Right renal cortex interstitium (tissue), 3 donors: ENCODE measurements at regions not wholly inside any gene's neighbourhood (a gene's known extent, or its start where the extent isn't known, plus 50 kb on each side); places are given as distances from the start of the nearest gene placed in this dataset.
"Not testable (repeated sequence)": the region's sequence is repeated elsewhere in the genome, so short reads cannot be mapped to it uniquely, and the experiment has no call there.

Source experiments
- DNase-seq, 3 donors: peaks; one replicate each; pipeline ENCODE4 v3.0.0-alpha.2; 2013; ENCODE audit warnings: low read depth in 3 of 3, low spot score in 2 of 3

DNA sequence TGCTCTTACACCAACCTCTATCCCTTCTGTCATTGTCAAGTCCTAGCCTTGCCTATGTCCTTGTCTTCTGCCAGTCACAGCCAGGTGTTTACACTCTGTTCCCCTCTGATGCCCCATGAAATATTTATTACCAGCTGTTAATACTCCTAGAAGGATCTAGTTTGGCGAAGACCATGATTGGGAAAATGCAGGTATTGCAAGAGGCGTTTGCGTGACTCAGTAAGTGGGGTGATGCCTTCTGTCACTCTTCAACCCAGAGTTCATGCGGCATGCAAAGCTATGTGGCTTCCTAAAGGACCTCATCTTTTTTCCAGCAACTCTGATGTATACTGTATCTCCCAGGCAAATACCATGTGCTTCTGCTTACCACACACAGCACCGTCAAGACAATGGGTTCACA is 81.8 kb upstream of the GJB6 start:
- no peak for DNase-seq

DNA sequence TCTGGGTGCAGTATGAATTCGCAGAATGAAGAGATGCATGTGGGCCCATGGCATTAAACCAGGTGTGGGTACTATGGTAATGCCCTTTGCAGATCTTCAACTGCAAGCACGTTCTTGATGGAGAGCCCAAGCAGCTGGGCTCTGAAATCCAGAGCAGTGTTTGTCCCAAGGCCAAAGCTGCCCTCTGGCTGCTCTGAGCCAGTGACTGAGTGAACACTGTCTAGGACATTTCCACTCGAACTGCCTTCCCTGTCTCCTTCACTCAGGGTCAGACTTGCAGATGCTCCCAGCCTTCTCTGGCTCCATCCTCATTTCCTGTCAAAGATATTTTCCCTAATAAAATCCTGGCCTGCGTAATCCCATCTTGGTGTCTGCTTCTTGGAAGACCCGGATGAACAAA is 80.2 kb upstream of the GJB6 start:
- no peak for DNase-seq

GRCh38 chr13:20311596-20311995 is 79.5 kb upstream of the GJB6 start:
- no peak for DNase-seq

GRCh38 chr13:20311022-20311421 is 78.9 kb upstream of the GJB6 start:
- DNase-seq: no peak

- DNase-seq: no peak
These were observed 73.9 kb upstream of the GJB6 start for GRCh38 chr13:20306039-20306438.

GRCh38 chr13:20305587-20305986 is 73.5 kb upstream of the GJB6 start:
- DNase-seq: no peak

GRCh38 chr13:20304061-20304460 is 71.9 kb upstream of the GJB6 start:
- DNase-seq: not testable (repeated sequence)

DNA sequence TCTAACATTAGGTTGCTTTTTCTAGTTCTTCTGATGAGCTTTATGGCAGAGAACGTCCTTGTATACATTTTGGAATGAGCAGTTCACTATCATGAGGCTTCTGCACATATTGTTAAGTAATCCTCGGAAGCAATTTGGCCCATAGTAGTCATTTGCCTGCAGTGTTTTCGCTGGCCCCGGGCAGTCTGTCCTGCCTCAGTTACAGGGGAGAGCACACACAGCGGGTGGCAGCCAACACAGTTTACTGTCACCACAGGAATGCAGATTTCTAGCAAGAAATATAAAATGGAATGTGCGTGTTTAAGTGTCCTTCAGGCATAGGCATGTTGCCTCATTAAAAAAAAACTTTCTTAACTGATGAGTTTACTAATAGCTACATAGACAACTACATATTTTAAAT is 71.5 kb upstream of the GJB6 start:
- no peak for DNase-seq

DNA sequence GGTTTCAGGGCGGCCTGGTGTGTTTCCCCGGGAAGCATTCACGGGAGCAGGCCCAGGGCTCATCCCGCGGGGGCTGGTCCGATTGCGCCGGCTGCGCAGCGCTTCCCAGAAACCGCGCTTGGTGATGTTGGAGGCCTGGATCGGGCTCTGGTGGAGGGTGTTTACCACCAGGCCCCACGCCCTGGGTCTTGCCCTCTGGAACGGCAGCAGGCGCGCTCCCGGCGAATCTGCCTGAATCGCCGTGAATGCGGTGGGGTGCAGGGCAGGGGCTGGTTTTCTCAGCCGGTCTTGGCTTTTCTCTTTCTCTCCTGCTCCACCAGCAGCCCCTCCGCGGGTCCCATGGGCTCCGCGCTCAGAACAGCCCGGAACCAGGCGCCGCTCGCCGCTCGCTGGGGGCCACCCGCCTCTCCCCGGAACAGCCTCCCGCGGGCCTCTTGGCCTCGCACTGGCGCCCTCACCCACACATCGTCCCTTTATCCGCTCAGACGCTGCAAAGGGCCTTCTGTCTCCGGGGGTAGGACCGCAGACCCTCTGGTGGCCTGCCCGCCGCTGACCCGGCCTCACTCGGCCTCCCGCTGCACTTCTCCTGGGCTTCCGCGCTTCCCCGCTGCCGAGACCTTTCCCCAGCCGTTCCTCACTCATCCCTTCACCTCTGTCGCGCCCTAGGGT is 69.4 kb upstream of the GJB6 start:
- peak in 2 of 3 donors; percentile 5 to 29 for DNase-seq

DNA sequence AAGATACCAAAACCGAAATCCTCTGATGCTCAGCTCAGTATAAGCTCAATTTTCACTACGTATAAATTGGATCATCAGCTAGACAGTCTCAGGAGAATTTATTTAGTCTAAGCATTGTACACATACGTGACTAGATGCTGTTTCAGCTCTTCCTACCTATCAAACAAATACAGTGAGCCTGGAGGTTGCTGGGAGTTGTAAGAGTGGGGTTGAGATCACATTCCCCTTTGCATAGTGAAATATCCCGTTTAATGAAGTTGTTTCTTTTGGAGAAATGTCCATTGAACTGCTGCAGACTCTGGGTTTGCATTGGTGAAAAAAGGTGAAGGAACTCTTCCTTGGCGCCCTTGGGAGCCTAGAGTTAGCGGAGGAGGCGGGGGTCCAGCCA is 68.9 kb upstream of the GJB6 start:
- no peak for DNase-seq

- no peak for DNase-seq
These were observed 65.1 kb upstream of the GJB6 start for GRCh38 chr13:20297181-20297580.

GRCh38 chr13:20295956-20296355 is 63.8 kb upstream of the GJB6 start:
- DNase-seq: no peak

DNA sequence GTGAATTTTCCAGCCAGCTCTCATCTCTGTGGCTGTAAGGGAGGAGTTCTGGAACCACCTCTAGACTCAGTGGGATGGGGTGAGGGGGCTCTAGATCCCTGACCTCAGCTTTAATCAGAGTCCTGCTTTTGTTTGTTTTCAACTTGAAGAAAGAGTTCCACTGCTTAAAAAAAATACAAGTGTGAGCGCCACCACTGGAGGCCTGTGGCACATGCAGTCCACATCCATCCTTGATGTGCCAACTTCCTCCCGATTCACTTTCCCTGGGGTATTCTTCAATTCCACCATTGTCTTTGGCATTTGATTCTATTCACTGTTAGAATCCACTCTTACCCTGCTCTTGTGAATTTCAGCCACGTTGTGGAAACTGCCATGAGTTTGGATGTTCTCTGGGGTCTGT is 62.4 kb upstream of the GJB6 start:
- DNase-seq: no peak

DNA sequence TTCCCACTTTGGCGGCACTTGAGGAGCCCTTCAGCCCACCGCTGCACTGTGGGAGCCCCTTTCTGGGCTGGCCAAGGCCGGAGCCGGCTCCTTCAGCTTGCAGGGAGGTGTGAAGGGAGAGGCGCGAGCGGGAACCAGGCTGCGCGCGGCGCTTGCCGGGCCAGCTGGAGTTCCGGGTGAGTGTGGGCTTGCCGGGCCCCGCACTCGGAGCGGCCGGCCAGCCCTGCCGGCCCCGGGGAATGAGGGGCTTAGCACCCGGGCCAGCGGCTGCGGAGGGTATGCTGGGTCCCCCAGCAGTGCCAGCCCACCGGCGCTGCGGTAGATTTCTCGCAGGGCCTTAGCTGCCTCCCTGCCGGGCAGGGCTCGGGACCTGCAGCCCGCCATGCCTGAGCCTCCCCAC is 60.2 kb upstream of the GJB6 start:
- DNase-seq: not testable (repeated sequence)

DNA sequence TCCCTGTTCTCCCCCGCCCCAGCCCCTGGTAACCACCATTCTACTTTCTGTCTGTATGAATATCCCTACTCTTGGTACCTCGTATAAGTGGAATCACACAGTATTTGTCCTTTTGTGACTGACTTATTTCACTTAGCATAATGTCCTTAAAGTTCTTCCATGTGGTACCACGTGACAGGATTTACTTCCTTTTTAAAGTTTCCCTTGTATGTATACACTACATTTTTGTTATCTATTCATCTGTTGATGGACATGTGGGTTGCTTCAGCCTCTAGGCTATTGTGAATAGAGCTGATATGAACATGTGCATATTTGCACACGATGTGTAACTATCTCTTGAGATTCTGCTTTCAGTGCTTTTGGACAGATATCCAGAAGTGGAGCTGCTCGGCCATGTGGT is 59.6 kb upstream of the GJB6 start:
- DNase-seq: no peak

GRCh38 chr13:20291037-20291436 is 58.9 kb upstream of the GJB6 start:
- no peak for DNase-seq

GRCh38 chr13:20288561-20288960 is 56.4 kb upstream of the GJB6 start:
- no peak for DNase-seq

GRCh38 chr13:20287976-20288375 is 55.9 kb upstream of the GJB6 start:
- DNase-seq: no peak

DNA sequence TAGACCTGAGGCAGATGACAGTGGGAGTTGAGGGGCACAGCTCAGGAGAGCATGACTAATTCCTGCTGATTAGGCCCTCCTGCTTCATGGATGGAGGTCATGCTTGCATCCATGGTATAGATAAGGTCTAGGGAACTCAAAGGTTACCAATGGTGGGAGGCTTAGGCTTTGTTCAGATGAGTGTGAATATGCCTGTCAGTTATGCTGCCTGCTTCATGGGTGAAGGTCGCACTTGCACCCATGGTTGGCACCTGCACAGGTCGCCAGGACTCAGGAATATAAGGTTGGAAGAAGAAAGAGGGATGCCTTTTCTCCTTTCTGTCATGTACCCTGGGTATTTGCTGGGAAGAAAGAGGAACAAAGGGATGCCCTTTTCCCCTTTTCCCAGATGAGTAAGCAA is 53.4 kb upstream of the GJB6 start:
- DNase-seq: no peak
